ENCODE measurements at regions not wholly inside any gene's neighbourhood (a gene's known extent, or its start where the extent isn't known, plus 50 kb on each side); places are given as distances from the start of the nearest gene placed in this dataset.

GRCh38 chr12:116628450-116628793, 69.2 kb downstream of the MAP1LC3B2 start:
- H3K4me3 ChIP-seq, result no peak overlapping the region
- FAIRE-seq (no peak), ATAC-seq (peak in 1 of 2 experiments; percentile 35; a peak in 3 of 6 replicates), DNase-seq (ENCODE audit: low read depth in 1 of 2, low spot score in 1 of 2) (no peak)
- H3K4me2 ChIP-seq, result peak overlapping the region; percentile 34
- peak overlapping the region; percentile 9 to 61; a peak in 2 of 6 replicates for H3K27ac ChIP-seq
- 85% methylated on average over 10 of the region's 10 CpGs for WGBS (ENCODE audit: missing lambda C conversion rate)
- CTCF ChIA-PET, result interaction anchor here (0.6 to 1.2 kb wide), 3 partner anchors 38 to 114 kb away, joined by 3 to 4 read pairs (median 4); no protein-coding TSS in a partner anchor
- H3K9me3 ChIP-seq, result peaks cover under 1% of the 10 kb centered on the region; the same call in 2 of the 3 replicates
- TF ChIP-seq ZFP36 (IDR thresholded peaks at IDR 0.05; ENCODE audit: borderline replicate concordance, partially characterized antibody), result no peak
- TF ChIP-seq JUN (IDR thresholded peaks at IDR 0.05), result no peak
- no peak for TF ChIP-seq HES2 (IDR thresholded peaks at IDR 0.05)
- TF ChIP-seq RCOR1 (IDR thresholded peaks at IDR 0.05; ENCODE audit: low read depth, low read length), result no peak
- no peak for TF ChIP-seq RFX5 (IDR thresholded peaks at IDR 0.05)
- TF ChIP-seq HOXA7 (CRISPR knock-in tag; IDR thresholded peaks at IDR 0.05), result no peak
- TF ChIP-seq FOXS1 (CRISPR knock-in tag; IDR thresholded peaks at IDR 0.05), result no peak
- no peak for TF ChIP-seq EHMT2 (IDR thresholded peaks at IDR 0.05; ENCODE audit: low read depth)
- TF ChIP-seq BHLHE40 (IDR thresholded peaks at IDR 0.05; ENCODE audit: low read depth, low read length), result no peak
- no peak for TF ChIP-seq TP53 (CRISPR knock-in tag; IDR thresholded peaks at IDR 0.05)
- TF ChIP-seq CHD2 (IDR thresholded peaks at IDR 0.05; ENCODE audit: low read length, partially characterized antibody), result no peak
- TF ChIP-seq RAD21 (conservative IDR thresholded peaks at IDR 0.05 in 1 of 2, IDR thresholded peaks at IDR 0.05 in 1 of 2), result no peak
- no peak for TF ChIP-seq MYC (IDR thresholded peaks at IDR 0.05; ENCODE audit: borderline replicate concordance, low read length)
- TF ChIP-seq FOSL2 (IDR thresholded peaks at IDR 0.05), result no peak
- no peak for TF ChIP-seq FOSL2 (CRISPR knock-in tag; IDR thresholded peaks at IDR 0.05)
- no peak for TF ChIP-seq REST (IDR thresholded peaks at IDR 0.05)
- no peak for TF ChIP-seq HEYL (CRISPR knock-in tag; IDR thresholded peaks at IDR 0.05)
- no peak for TF ChIP-seq PHF8 (IDR thresholded peaks at IDR 0.05; ENCODE audit: borderline replicate concordance, low read depth)
- no peak for TF ChIP-seq POLR2AphosphoS2 (conservative IDR thresholded peaks at IDR 0.05; ENCODE audit: low read length)
- TF ChIP-seq JUNB (IDR thresholded peaks at IDR 0.05), result no peak
- no peak for TF ChIP-seq GATA3 (IDR thresholded peaks at IDR 0.05; ENCODE audit: borderline replicate concordance)
- peaks cover 18% of the 10 kb centered on the region for H3K4me1 ChIP-seq
- POLR2A ChIA-PET, result no interaction called here
